Stimulated activated CD8-positive, alpha-beta memory T cell treated with anti-CD3 and anti-CD28 coated beads, Interleukin-15, amount 100 ng/mL, for 4 hours (primary cell): ENCODE measurements at regions not wholly inside any gene's neighbourhood (a gene's known extent, or its start where the extent isn't known, plus 50 kb on each side); places are given as distances from the start of the nearest gene placed in this dataset.
"Not testable (repeated sequence)": the region's sequence is repeated elsewhere in the genome, so short reads cannot be mapped to it uniquely, and the experiment has no call there.

Source experiments
- DNase-seq, 2 donors: peaks; one replicate each; pipeline ENCODE4 v3.0.0-alpha.2; 2020; ENCODE audit warnings: low read depth in 2 of 2

DNA sequence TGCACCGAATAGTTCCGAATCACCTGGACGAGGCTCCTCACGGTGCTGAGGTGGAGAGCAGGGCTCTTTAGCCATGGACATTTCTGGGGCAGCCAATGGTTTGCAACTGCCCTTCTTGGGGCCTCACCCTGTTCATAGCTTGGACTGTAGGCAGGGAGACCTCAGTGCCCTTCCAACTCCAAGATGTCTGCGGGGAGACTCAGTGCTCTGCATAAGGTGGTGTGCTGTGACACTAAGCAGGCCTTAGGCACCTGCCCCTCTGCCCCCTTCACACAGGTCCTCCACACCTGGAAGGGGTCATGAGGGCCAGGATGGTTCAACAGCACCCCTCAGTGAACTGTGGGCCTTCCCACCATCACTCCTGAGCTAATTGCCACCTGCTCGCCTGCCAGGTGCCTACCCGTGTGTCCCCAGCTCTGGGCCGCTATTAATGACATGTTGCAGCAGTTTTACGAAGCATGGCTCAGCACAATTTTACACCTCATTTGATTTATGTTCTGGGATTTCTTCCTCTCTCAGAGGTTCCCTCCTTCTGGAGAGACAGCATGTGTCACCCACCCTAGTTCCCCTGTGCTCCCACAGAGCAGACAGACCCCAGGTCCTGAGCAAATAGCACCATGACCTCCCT, 101.2 kb upstream of the SMAD3 start:
- no peak for DNase-seq

GRCh38 chr15:66964791-66965190, 100.6 kb upstream of the SMAD3 start:
- no peak for DNase-seq

- DNase-seq = no peak
These were observed 100.1 kb upstream of the SMAD3 start for GRCh38 chr15:66965201-66965900.

DNA sequence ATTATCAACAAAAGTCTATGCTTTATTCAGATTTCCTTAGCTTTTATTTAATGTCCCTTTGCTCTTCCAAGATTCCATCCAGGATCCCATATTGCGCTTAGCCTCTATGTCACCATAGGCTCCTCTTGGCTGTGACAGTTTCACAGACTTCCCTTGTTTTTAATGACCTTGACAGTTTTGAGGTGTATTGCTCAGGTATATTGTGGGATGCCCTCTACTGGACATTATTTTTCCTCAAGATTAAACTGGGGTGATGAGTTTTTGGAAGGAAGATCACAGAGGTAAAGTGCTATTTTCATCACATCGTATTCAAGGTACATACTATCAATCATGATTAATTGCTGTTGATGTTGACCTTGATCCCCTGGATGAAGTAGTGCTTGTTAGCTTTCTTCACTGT, 99.1 kb upstream of the SMAD3 start:
- no peak for DNase-seq

- no peak for DNase-seq
These were observed 96.4 kb upstream of the SMAD3 start for GRCh38 chr15:66968806-66969596.

DNA sequence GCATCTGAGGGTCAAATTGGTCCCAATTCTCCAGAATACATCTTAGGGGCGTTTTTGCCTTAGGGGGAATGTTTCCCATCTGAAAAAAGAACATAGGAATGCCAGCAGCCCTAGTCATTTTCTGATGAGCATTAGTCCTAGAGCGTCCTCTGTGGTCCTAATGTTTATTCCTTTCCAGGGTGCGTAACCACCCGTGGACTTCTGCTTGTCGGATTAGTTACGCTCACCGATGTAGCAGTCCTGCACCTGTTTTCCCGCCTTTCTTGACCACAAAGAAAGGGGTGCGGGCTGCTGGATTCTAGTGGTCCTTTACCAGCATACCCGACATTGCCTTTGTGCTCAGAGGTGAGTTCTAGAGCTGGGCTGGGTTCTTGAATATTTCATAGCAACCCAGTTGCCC, 91.3 kb upstream of the SMAD3 start:
- DNase-seq = not testable (repeated sequence)

- DNase-seq = not testable (repeated sequence)
These were observed 89.2 kb upstream of the SMAD3 start for GRCh38 chr15:66976106-66976640.

DNA sequence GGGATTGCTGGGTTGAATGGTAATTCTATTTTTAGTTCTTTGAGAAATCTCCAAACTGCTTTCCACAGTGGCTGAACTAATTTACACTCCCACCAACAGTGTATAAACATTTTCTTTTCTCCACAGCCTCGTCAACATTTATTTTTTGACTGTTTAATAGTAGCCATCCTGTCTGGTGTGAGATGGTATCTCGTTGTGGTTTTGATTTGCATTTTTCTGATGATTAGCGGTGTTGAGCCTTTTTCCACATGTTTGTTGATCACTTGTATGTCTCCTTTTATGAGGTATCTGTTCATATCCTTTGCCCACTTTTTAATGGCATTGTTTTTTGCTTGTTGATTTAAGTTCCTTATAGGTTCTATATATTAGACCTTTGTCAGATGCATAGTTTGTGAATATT, 85.1 kb upstream of the SMAD3 start:
- DNase-seq = not testable (repeated sequence)

- DNase-seq = no peak
These were observed 83.6 kb upstream of the SMAD3 start for GRCh38 chr15:66981771-66982170.

DNA sequence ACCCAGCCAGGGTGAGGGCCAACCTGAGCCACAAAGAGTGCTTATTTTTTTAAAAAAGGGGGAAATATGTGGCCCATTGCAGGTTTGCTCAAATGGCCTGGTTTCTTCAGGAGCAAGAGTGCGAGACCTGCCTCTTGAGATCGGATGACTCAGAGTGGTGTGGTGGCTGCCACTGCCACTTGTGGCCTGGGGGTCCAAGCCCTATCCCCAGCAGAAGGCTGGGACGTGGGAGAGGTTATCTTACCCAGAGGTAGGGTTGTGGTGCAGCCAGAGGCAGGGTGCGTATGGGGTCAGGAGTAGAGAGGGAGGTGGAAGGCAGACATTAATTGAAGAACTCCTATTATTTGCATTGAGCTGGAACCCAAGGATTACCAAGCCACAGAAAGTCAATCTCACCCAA, 83.2 kb upstream of the SMAD3 start:
- no peak for DNase-seq

- DNase-seq = no peak
These were observed 82.6 kb upstream of the SMAD3 start for GRCh38 chr15:66982816-66983215.

DNA sequence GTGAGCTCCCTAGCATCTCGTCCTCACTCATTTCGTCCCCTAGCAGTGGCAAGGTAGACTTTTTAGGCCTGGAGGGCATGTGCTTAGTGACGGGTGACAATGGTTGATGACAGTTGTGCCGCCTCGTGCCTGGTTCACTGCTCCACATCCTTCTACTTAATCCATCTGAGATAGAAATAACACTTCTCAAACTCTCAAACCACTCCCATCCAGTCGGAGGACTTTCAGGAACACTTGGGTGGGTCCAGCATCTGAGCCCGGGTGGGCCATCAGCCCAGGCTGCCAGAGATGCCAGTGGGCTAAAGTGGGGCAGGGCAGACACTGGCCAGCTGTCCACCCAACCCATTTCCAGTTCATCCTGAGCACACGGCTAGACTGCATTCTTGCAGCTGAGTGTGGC, 79.7 kb upstream of the SMAD3 start:
- no peak for DNase-seq

GRCh38 chr15:66986951-66987350, 78.5 kb upstream of the SMAD3 start:
- DNase-seq = no peak

- DNase-seq = no peak
These were observed 72.3 kb upstream of the SMAD3 start for GRCh38 chr15:66993090-66993489.

- no peak for DNase-seq
These were observed 71.3 kb upstream of the SMAD3 start for GRCh38 chr15:66993874-66994696.

DNA sequence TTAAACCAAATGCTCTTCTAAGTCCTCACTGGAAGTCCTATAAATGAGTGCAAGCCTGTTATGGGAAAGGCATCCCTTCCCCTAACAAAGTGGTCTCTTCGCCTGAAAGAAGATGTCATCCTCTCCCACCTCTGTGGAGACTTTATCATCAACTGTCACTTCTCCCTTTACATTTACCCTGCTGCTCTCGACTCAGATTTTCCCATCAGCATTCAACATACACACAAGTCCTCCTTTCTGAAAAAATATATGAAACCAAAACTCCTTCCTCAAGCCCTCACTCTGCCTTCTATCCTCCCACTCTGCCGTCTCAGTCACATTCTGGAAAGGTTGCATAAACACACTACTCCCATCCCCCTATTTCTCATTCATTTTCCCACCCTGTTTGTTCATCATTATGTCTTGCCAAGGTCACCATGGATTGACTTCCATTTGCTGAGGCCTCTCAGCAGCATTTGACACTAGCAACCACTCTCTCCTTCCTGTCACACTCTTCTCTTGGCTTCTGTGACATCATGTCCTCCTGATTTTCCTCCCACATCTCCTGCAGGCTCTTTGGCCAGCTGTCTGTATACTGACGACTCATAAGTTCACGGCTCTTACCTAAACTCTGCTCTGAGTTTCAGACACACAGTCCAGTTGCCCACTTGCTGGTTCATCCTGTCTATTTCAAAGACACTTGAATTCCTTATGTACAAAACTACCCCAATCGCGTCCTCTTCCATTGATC, 70.3 kb upstream of the SMAD3 start:
- no peak for DNase-seq

DNA sequence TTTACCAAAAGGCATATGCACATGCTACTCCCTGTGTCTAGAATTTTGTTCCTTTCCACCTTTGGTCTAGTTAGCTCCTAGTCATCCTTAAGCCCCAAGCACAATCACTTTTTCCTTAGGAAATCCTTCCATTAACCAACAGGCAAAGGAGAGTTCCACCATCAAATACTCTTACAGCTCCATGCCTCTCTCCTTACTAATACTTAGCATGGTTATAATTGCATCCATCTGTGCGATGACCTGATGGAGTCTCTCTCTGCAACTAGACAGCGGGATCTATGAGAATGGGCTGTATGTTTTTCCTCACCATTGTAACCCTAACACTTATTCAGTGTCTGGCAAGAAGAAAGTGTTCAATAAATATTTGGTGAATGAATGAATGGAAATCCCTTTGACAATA, 69.3 kb upstream of the SMAD3 start:
- DNase-seq = no peak

GRCh38 chr15:66997212-66997611, 68.2 kb upstream of the SMAD3 start:
- DNase-seq = no peak

- DNase-seq = not testable (repeated sequence)
These were observed 67.2 kb upstream of the SMAD3 start for GRCh38 chr15:66998234-66998633.

DNA sequence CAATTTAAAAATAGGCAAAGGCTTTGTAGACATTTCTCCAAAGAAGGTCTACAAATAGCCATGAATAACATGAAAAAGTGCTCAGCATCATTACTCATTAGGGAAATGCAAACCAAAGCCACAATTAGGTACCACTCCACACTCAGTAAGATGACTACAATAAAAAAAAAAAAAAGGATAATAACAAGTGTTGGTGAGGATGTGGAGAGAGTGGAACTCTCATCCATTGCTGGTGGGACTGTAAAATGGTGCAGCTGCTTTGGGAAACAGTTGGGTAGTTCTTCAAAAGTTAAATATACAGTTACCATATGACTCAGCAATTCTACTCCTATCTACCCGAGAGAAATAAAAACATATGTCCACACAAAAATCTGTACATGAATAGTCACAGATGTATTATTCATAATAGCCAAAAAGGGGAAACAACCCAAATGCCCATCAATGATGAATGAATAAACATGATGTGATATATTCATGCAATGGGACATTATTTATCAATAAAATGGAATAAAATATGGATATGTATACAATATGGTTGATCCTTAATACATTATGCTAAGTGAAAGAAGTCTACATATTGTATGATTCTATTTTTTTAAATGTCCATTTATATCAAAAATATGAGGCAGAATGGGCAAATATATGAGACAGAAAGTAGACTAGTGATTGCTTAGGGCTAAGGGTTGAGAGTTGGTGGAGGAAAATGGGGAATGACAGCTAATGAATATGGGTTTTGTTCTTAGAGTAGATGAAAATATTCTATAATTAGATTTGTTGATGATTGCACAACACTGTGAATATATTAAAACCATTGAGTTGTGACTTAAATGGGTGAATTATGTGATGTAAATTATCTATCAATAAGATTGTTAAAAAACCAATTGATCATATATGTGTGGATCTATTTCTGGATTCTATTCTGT, 66.1 kb upstream of the SMAD3 start:
- DNase-seq = no peak
